ENCODE measurements at regions not wholly inside any gene's neighbourhood (a gene's known extent, or its start where the extent isn't known, plus 50 kb on each side); places are given as distances from the start of the nearest gene placed in this dataset.
"Not testable (repeated sequence)": the region's sequence is repeated elsewhere in the genome, so short reads cannot be mapped to it uniquely, and the experiment has no call there.

- intact Hi-C loops (cut with DNase I; ENCODE audit: low total_unique reads): no loop called here
- H3K4me3 ChIP-seq: no peak overlapping the region
- TF ChIP-seq POLR2A (IDR thresholded peaks at IDR 0.05): no peak
- TF ChIP-seq CTCF (IDR thresholded peaks at IDR 0.05): no peak
- no peak for DNase-seq
- H3K27me3 ChIP-seq: no peaks in the 10 kb centered on the region
- H3K36me3 ChIP-seq: no peaks in the 10 kb centered on the region
- H3K9me3 ChIP-seq: no peaks in the 10 kb centered on the region
- no peaks in the 10 kb centered on the region for H3K4me1 ChIP-seq
- H3K27ac ChIP-seq: no peak overlapping the region
Measured at GRCh38 chr2:103396152-103396551, 634.3 kb downstream of the TMEM182 start.

DNA sequence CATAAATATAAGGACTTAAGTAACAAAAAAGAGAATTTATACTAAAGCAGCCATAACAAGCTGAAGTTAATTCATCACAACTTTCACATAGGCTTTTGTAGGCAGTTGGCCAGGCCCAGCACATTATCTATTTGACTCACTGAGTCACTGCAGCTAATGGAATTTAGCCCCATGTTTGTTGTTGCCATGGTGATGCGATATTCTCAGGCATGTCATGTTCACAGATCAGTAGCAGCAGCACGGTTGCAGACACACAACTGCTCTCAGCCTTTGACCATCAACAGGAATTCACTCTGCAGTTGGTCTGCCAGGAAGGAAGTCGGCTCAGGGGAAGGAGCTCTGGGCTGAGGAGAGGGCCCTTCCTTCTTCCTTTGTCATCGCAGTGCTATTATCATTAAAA lies 639.8 kb downstream of the TMEM182 start:
- no peaks in the 10 kb centered on the region for H3K36me3 ChIP-seq
- no peak for TF ChIP-seq POLR2A (IDR thresholded peaks at IDR 0.05)
- TF ChIP-seq CTCF (IDR thresholded peaks at IDR 0.05): no peak
- no peaks in the 10 kb centered on the region for H3K9me3 ChIP-seq
- H3K4me3 ChIP-seq: no peak overlapping the region
- no peak overlapping the region for H3K27ac ChIP-seq
- H3K4me1 ChIP-seq: no peaks in the 10 kb centered on the region
- intact Hi-C loops (cut with DNase I; ENCODE audit: low total_unique reads): no loop called here
- DNase-seq: no peak
- H3K27me3 ChIP-seq: no peaks in the 10 kb centered on the region

GRCh38 chr2:103402336-103402735 lies 640.5 kb downstream of the TMEM182 start:
- H3K27me3 ChIP-seq: no peaks in the 10 kb centered on the region
- no peak overlapping the region for H3K4me3 ChIP-seq
- H3K36me3 ChIP-seq: no peaks in the 10 kb centered on the region
- no peaks in the 10 kb centered on the region for H3K4me1 ChIP-seq
- DNase-seq: no peak
- intact Hi-C loops (cut with DNase I; ENCODE audit: low total_unique reads): no loop called here
- H3K27ac ChIP-seq: no peak overlapping the region
- TF ChIP-seq CTCF (IDR thresholded peaks at IDR 0.05) (no peak), POLR2A (IDR thresholded peaks at IDR 0.05) (no peak)
- no peaks in the 10 kb centered on the region for H3K9me3 ChIP-seq

DNA sequence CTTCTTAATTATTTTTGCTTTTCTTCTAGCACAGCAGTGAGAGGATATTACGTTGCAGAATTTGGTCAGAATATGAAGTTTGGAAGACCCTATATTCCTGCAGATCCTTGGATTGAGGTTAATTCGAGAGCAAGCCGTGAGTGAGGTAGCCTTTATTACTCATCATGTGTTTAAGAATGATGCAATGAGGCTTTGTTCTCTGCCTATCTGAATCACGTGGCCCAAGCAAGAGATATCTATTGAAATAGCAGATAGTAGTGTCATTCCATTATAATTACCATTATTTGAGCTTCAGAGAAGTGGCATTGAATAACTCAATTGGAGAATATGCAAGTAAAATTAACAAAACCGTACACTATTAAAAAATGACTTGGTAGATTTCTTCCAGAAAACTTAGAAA lies 641.1 kb downstream of the TMEM182 start:
- no peak for TF ChIP-seq POLR2A (IDR thresholded peaks at IDR 0.05)
- no peak for TF ChIP-seq CTCF (IDR thresholded peaks at IDR 0.05)
- H3K36me3 ChIP-seq: no peaks in the 10 kb centered on the region
- H3K27ac ChIP-seq: no peak overlapping the region
- no peaks in the 10 kb centered on the region for H3K4me1 ChIP-seq
- no peak for DNase-seq
- no peaks in the 10 kb centered on the region for H3K9me3 ChIP-seq
- H3K27me3 ChIP-seq: no peaks in the 10 kb centered on the region
- intact Hi-C loops (cut with DNase I; ENCODE audit: low total_unique reads): no loop called here
- no peak overlapping the region for H3K4me3 ChIP-seq

GRCh38 chr2:103403388-103403787 lies 641.6 kb downstream of the TMEM182 start:
- H3K9me3 ChIP-seq; H3K4me3 ChIP-seq; H3K27ac ChIP-seq; DNase-seq; intact Hi-C loops (cut with DNase I; ENCODE audit: low total_unique reads); H3K4me1 ChIP-seq; H3K27me3 ChIP-seq; H3K36me3 ChIP-seq: not testable (repeated sequence)

DNA sequence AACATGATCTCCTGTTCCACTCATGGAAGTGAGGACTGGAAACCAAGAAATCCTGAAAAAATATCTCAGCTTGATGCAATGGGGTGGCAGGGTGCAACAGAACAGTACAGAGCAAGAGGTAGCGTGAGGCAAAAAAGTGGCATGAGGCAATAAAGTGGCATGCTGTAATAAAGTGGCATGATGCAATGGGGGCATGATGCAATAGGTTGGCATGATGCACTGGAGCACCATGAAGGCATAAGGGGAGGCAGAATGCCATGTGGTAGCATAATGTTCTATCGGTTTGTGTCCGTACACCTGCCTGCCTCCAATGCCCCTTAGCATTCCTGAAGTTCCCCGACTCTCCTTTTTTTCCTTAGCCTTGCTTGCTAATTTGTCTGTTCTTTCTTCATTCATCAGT lies 648.4 kb downstream of the TMEM182 start:
- H3K4me1 ChIP-seq: no peaks in the 10 kb centered on the region
- no peak overlapping the region for H3K4me3 ChIP-seq
- no peaks in the 10 kb centered on the region for H3K27me3 ChIP-seq
- H3K9me3 ChIP-seq: no peaks in the 10 kb centered on the region
- H3K36me3 ChIP-seq: no peaks in the 10 kb centered on the region
- TF ChIP-seq CTCF (IDR thresholded peaks at IDR 0.05): no peak
- no peak for TF ChIP-seq POLR2A (IDR thresholded peaks at IDR 0.05)
- H3K27ac ChIP-seq: no peak overlapping the region
- intact Hi-C loops (cut with DNase I; ENCODE audit: low total_unique reads): no loop called here
- no peak for DNase-seq
